Tibial artery (tissue), 4 donors: ENCODE measurements at regions not wholly inside any gene's neighbourhood (a gene's known extent, or its start where the extent isn't known, plus 50 kb on each side); places are given as distances from the start of the nearest gene placed in this dataset.
"Not testable (repeated sequence)": the region's sequence is repeated elsewhere in the genome, so short reads cannot be mapped to it uniquely, and the experiment has no call there.

ENCODE experiments used
- DNase-seq, 2 donors: peaks; one replicate each; pipeline ENCODE4 v3.0.0-alpha.2; 2019
- H3K27ac ChIP-seq, 2 donors: fragments of 200-600 bp; sonication (generic) in 1 of 2; 1 replicate in 1 of 2; 2 replicates in 1 of 2; pipeline ENCODE4 v1.5.1; 2018 to 2019; ENCODE audit warnings: mild to moderate bottlenecking in 1 of 2
- H3K27me3 ChIP-seq, 2 donors: fragments of 200-600 bp; sonication (generic) in 1 of 2; one replicate each; pipeline versions ENCODE4 v1.5.1 to v1.6.0; 2016 to 2019
- H3K36me3 ChIP-seq, 3 donors: fragments of 200-600 bp; sonication (generic) in 2 of 3; one replicate each; pipeline ENCODE4 v1.5.1; 2016 to 2019; ENCODE audit warnings: mild to moderate bottlenecking in 2 of 3
- H3K4me1 ChIP-seq, 4 donors: fragments of 200-600 bp; sonication (generic) in 2 of 4; 1 replicate in 3 of 4; 2 replicates in 1 of 4; pipeline ENCODE4 v1.5.1; 2016 to 2019
- H3K4me3 ChIP-seq, 2 donors: fragments of 200-600 bp; sonication (generic) in 1 of 2; 1 replicate in 1 of 2; 2 replicates in 1 of 2; pipeline ENCODE4 v1.5.1; 2018 to 2019; ENCODE audit warnings: mild to moderate bottlenecking in 2 of 2
- H3K9me3 ChIP-seq, 3 donors: fragments of 200-600 bp; sonication (generic) in 1 of 3; one replicate each; pipeline ENCODE4 v1.5.1; 2016 to 2019
- intact Hi-C: fragments of 100-400 bp; cut with DNase I; formaldehyde crosslinking; loops from one replicate; pipeline ENCODE4 v1.15.0; 2023; ENCODE audit warnings: low total_unique reads
- TF ChIP-seq, protein P1 (sequence below), 2 experiments: fragments of 200-600 bp in 1 of 2; fragments of 450-650 bp in 1 of 2; IDR thresholded peaks; one replicate each; pipeline ENCODE4 v1.5.1; 2017 to 2019; ENCODE audit warnings: antibody characterized with exemption in 2 of 2, mild to moderate bottlenecking in 1 of 2, moderate library complexity in 1 of 2

DNA sequence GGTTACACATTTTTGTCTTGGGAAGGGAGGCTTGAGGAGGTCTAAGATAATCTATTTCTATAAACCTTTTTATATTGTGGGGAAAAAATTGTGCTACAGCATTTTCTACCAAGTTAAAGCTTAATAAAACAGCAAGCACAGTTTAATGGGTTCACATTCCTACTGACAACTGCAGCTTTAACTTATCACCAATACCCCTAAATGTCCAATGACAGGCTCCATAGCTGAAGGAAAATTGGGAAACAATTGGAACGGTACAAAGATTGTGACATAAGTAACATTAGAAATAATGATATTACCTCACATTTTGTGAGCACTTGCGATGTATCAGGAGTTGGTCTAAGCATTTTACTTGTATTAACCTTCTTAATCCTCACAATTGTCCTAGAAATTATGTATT is 79.5 kb upstream of the HAPLN1 start:
- Histone ChIP-seq H3K9me3 (no peaks in the 10 kb centered on the region), H3K27ac (no peak overlapping the region), H3K4me3 (no peak overlapping the region), H3K36me3 (no peaks in the 10 kb centered on the region), H3K27me3 (no peaks in the 10 kb centered on the region), H3K4me1 (no peaks in the 10 kb centered on the region)
- intact Hi-C loops: no loop called here
- DNase-seq: no peak
- TF ChIP-seq, protein P1, sequence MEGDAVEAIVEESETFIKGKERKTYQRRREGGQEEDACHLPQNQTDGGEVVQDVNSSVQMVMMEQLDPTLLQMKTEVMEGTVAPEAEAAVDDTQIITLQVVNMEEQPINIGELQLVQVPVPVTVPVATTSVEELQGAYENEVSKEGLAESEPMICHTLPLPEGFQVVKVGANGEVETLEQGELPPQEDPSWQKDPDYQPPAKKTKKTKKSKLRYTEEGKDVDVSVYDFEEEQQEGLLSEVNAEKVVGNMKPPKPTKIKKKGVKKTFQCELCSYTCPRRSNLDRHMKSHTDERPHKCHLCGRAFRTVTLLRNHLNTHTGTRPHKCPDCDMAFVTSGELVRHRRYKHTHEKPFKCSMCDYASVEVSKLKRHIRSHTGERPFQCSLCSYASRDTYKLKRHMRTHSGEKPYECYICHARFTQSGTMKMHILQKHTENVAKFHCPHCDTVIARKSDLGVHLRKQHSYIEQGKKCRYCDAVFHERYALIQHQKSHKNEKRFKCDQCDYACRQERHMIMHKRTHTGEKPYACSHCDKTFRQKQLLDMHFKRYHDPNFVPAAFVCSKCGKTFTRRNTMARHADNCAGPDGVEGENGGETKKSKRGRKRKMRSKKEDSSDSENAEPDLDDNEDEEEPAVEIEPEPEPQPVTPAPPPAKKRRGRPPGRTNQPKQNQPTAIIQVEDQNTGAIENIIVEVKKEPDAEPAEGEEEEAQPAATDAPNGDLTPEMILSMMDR (IDR thresholded peaks at IDR 0.05): no peak

DNA sequence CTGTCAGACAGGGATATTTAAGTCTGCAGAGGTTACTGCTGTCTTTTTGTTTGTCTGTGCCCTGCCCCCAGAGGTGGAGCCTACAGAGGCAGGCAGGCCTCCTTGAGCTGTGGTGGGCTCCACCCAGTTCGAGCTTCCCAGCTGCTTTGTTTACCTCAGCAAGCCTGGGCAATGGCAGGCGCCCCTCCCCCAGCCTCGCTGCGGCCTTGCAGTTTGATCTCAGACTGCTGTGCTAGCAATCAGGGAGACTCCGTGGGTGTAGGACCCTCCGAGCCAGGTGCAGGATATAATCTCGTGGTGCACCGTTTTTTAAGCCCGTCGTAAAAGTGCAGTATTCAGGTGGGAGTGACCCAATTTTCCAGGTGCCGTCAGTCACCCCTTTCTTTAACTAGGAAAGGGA is 78.4 kb upstream of the HAPLN1 start:
- intact Hi-C loops, H3K4me3 ChIP-seq, H3K27me3 ChIP-seq: not testable (repeated sequence)

DNA sequence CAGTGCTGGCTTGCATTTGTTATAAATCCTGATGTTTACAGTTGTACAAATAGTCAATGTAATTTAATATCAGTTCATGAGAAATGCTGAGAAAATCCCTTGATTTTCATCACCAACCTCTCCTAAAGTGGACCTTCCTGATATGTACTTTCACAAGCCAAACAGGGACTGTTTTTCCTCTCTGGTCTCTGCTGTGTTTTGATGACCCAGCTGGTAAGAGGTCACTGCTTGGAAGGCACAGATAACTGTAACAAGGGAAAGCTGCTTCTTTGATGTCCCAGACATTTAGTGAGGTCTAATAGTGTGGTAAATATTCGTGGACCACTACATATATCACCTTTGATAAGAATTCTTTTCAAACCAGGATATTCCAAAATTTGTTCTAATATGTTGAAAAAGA is 68.7 kb upstream of the HAPLN1 start:
- no peak overlapping the region for H3K4me3 ChIP-seq
- no peak for DNase-seq
- no peaks in the 10 kb centered on the region for H3K4me1 ChIP-seq
- no peak overlapping the region for H3K27ac ChIP-seq
- intact Hi-C loops: no loop called here
- H3K27me3 ChIP-seq: no peaks in the 10 kb centered on the region
- no peaks in the 10 kb centered on the region for H3K36me3 ChIP-seq
- no peaks in the 10 kb centered on the region for H3K9me3 ChIP-seq
- TF ChIP-seq, protein P1 (IDR thresholded peaks at IDR 0.05): no peak

More for the DNA sequence above, 78.4 kb upstream of the HAPLN1 start:
- H3K9me3 ChIP-seq, DNase-seq, H3K27ac ChIP-seq, H3K4me1 ChIP-seq, H3K36me3 ChIP-seq: not testable (repeated sequence)

DNA sequence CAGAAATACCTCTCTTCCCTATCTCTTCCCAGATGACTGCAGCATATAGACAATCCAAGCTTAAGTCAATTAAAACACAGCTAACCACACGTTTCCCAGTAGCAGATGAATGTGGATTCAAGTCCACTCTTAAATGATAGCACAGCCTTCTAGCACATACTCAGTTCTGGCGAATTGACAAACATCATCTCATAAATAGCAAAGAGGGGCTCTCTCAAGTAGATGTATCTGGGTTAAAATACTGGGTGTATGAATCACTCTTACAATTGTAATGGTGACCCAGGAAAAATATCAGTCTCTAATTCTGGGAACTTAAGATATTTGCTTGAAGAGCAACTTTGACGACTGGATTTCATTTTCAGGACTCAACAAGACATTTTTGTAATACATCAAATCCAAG is 67.0 kb upstream of the HAPLN1 start:
- no peak for DNase-seq
- intact Hi-C loops: no loop called here

DNA sequence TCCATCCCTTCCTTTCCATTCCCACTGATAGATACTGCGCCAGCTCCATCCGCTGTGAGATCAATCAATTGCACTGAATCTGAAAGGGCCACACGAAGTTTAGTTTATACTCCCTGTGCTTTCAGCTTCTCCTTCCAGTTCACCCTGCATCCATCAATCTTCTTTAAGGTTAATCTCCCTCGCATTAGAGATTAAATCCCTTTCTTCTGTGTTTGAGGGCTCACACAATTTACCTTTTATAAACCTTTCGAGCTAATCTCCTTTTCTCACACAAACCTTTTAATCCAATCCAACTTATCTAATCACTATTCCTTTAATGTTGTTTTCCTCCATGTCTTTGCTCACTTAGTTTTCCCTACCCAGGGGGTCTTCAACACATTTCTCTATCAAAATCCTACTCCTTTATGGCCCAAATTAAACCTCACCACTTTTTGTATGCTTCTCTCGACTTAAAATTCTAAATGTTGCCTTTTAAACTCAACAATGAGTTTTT is 64.6 kb upstream of the HAPLN1 start:
- Histone ChIP-seq H3K9me3 (no peaks in the 10 kb centered on the region), H3K4me3 (no peak overlapping the region), H3K36me3 (no peaks in the 10 kb centered on the region), H3K27ac (no peak overlapping the region), H3K4me1 (no peaks in the 10 kb centered on the region), H3K27me3 (no peaks in the 10 kb centered on the region)
- TF ChIP-seq, protein P1 (IDR thresholded peaks at IDR 0.05): no peak
- intact Hi-C loops: no loop called here
- DNase-seq: no peak

More for the DNA sequence above, 67.0 kb upstream of the HAPLN1 start:
- Histone ChIP-seq H3K27ac (no peak overlapping the region), H3K9me3 (no peaks in the 10 kb centered on the region), H3K4me3 (no peak overlapping the region), H3K36me3 (no peaks in the 10 kb centered on the region), H3K27me3 (no peaks in the 10 kb centered on the region), H3K4me1 (no peaks in the 10 kb centered on the region)
- TF ChIP-seq, protein P1 (IDR thresholded peaks at IDR 0.05): no peak

DNA sequence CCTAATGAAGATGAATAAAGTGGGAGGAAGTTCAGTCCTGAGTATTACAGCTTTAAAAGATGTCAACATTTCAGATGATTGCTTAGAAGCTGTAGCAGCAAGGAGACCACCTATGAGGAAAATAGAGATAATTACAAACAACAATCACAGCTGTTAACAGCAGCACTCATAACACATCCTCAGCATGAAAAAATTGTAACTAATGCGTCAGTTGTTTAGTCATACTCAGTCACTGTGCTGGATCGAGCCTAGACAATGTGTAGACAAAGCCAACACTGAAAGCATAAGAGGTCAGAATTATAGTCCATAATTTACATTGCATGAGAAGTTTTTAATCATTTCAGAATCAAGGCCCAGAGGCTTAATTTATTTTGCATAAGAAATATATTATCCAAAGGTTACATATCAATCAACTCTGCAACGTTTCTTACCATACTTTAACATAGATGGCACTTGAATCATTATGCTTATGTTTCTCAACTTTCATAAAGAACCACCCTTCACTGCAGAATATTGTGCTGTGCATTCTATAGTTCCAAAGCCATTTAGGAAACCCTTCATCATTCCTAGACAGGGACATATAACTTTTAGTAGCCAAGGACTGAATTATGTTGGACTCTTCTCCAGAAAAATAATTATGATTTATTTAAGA is 60.2 kb upstream of the HAPLN1 start:
- intact Hi-C loops: no loop called here
- Histone ChIP-seq H3K27me3 (no peaks in the 10 kb centered on the region), H3K9me3 (no peaks in the 10 kb centered on the region), H3K4me3 (no peak overlapping the region), H3K36me3 (no peaks in the 10 kb centered on the region), H3K4me1 (no peaks in the 10 kb centered on the region), H3K27ac (no peak overlapping the region)
- DNase-seq: no peak
- TF ChIP-seq, protein P1 (IDR thresholded peaks at IDR 0.05): no peak
